SK-N-SH (cell line): ENCODE measurements at regions not wholly inside any gene's neighbourhood (a gene's known extent, or its start where the extent isn't known, plus 50 kb on each side); places are given as distances from the start of the nearest gene placed in this dataset.

Experiments
- CTCF ChIP-seq: fragments of 200-600 bp; sonication (generic); IDR thresholded peaks from 2 replicates; pipeline ENCODE4 v1.6.1; 2017; ENCODE audit warnings: antibody characterized with exemption, mild to moderate bottlenecking, moderate library complexity
- ELF1 ChIP-seq: IDR thresholded peaks from 2 replicates; pipeline ENCODE4 v1.4.0; 2012
- EP300 ChIP-seq, 2 experiments: IDR thresholded peaks; 2 replicates each; pipeline versions ENCODE4 v1.4.0 to v1.6.1; 2012; ENCODE audit warnings: borderline replicate concordance in 1 of 2, low read depth in 1 of 2, low read length in 1 of 2
- GABPA ChIP-seq: IDR thresholded peaks from 2 replicates; pipeline ENCODE4 v1.4.0; 2012; ENCODE audit warnings: low read depth, mild to moderate bottlenecking
- POLR2AphosphoS5 ChIP-seq: IDR thresholded peaks from 2 replicates; pipeline ENCODE4 v1.6.1; 2012; ENCODE audit warnings: low read depth, low read length
- RXRA ChIP-seq: IDR thresholded peaks from 2 replicates; pipeline ENCODE4 v1.4.0; 2012; ENCODE audit warnings: low read depth, mild to moderate bottlenecking, borderline replicate concordance
- SMC3 ChIP-seq: IDR thresholded peaks from 2 replicates; pipeline ENCODE4 v1.6.1; 2012; ENCODE audit warnings: low read depth, low read length, improper control_type of control experiment

GRCh38 chr15:98143116-98143515 lies 182.6 kb downstream of the ARRDC4 start:
- TF ChIP-seq CTCF: no peak
- TF ChIP-seq POLR2AphosphoS5: no peak
- TF ChIP-seq SMC3: no peak
- TF ChIP-seq EP300 (IDR thresholded peaks at IDR 0.05; ENCODE audit: borderline replicate concordance in 1 of 2, low read depth in 1 of 2, low read length in 1 of 2): no peak
- no peak for TF ChIP-seq GABPA
- TF ChIP-seq RXRA: no peak
- TF ChIP-seq ELF1: no peak
